ENCODE measurements at regions not wholly inside any gene's neighbourhood (a gene's known extent, or its start where the extent isn't known, plus 50 kb on each side); places are given as distances from the start of the nearest gene placed in this dataset.

DNA sequence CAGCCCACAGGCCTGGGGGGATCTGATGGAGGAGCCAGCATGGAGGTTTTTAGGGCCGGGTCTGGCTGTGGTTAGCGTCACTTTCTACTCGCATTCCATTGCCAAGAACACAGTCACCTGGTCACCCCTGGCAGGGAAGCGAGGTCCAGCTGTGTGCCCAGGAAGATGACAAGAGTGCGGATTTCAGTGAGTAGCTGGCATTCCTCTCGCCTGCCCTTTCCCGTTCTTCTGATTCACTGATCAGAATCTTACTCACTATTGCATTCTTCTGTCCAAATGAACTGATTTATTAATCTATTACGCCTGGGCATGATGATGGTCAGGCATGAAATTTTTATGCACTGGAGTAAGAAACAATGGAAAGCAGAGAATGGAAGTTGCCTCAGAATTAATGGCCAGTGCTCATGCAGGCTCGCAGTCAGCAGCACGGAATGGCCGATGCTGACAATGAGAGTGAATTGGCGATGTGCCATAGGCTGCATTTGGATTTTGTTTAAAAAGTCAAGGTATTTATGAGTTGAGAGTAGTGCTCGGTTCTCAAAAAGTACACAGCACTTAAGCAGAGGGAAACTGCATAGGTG lies 76.4 kb upstream of the MGAT5 start:
- Mint-ChIP-seq H3K4me3 (ENCODE audit: low read depth, unreplicated experiment) (no peak overlapping the region), H3K27me3 (ENCODE audit: unreplicated experiment) (no peaks in the 10 kb centered on the region), H3K36me3 (ENCODE audit: insufficient read depth, unreplicated experiment) (peaks cover 9% of the 10 kb centered on the region), H3K4me1 (ENCODE audit: low read depth, unreplicated experiment) (peaks cover 40% of the 10 kb centered on the region), H3K27ac (ENCODE audit: unreplicated experiment) (peak overlapping the region; percentile 47), H3K9me3 (ENCODE audit: low read depth, unreplicated experiment) (no peaks in the 10 kb centered on the region)
- intact Hi-C loops (cut with micrococcal nuclease; ENCODE audit: unreplicated experiment) = no loop called here
- BruUV-seq (replicated peaks) = no TSS peak
- TF ChIP-seq, protein P1, sequence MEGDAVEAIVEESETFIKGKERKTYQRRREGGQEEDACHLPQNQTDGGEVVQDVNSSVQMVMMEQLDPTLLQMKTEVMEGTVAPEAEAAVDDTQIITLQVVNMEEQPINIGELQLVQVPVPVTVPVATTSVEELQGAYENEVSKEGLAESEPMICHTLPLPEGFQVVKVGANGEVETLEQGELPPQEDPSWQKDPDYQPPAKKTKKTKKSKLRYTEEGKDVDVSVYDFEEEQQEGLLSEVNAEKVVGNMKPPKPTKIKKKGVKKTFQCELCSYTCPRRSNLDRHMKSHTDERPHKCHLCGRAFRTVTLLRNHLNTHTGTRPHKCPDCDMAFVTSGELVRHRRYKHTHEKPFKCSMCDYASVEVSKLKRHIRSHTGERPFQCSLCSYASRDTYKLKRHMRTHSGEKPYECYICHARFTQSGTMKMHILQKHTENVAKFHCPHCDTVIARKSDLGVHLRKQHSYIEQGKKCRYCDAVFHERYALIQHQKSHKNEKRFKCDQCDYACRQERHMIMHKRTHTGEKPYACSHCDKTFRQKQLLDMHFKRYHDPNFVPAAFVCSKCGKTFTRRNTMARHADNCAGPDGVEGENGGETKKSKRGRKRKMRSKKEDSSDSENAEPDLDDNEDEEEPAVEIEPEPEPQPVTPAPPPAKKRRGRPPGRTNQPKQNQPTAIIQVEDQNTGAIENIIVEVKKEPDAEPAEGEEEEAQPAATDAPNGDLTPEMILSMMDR (IDR thresholded peaks at IDR 0.05; ENCODE audit: unreplicated experiment) = no peak
- no peak for DNase-seq
- CTCF ChIA-PET = no interaction called here

DNA sequence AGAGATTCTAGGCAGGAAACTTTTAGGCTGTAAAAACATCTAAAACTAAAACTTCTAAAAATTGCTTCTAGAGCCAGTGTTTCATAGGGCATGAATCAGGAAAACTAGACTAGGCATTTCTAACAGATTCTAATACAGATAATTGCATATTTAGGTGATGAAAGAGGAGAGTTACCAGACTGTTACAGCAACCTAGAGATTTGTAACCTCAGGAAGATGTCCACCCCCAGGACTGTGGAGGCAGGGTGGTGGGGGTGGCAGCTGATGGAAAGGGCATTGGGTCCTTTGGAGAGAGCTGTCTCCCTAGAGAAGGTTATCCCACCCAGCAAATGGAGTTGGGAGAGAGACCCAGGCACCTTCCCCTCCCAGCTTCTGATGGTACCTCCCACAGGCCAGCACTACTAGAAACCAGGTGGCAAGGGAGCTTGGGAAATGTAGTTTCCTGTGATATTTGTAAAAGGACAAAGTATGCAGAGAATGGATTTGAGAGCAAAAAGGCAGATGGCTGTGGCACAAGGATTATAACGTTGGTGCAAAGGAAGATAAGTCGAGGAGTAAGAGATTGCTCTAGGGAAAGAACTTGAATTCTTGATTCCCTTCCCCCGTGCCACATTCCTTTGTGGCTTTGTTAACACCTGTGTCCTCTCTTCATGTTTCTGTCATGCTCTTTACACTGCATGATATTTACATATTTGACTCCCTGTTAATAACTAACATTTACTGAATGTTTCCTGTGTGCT lies 75.6 kb upstream of the MGAT5 start:
- BruUV-seq (replicated peaks) = no TSS peak
- CTCF ChIA-PET = no interaction called here
- H3K9me3 Mint-ChIP-seq (ENCODE audit: low read depth, unreplicated experiment) = no peaks in the 10 kb centered on the region
- peaks cover 40% of the 10 kb centered on the region for H3K4me1 Mint-ChIP-seq (ENCODE audit: low read depth, unreplicated experiment)
- TF ChIP-seq, protein P1 (IDR thresholded peaks at IDR 0.05; ENCODE audit: unreplicated experiment) = no peak
- peaks cover 9% of the 10 kb centered on the region for H3K36me3 Mint-ChIP-seq (ENCODE audit: insufficient read depth, unreplicated experiment)
- peak overlapping the region; percentile 47 for H3K27ac Mint-ChIP-seq (ENCODE audit: unreplicated experiment)
- H3K4me3 Mint-ChIP-seq (ENCODE audit: low read depth, unreplicated experiment) = no peak overlapping the region
- no peaks in the 10 kb centered on the region for H3K27me3 Mint-ChIP-seq (ENCODE audit: unreplicated experiment)
- intact Hi-C loops (cut with micrococcal nuclease; ENCODE audit: unreplicated experiment) = no loop called here
- DNase-seq = no peak

DNA sequence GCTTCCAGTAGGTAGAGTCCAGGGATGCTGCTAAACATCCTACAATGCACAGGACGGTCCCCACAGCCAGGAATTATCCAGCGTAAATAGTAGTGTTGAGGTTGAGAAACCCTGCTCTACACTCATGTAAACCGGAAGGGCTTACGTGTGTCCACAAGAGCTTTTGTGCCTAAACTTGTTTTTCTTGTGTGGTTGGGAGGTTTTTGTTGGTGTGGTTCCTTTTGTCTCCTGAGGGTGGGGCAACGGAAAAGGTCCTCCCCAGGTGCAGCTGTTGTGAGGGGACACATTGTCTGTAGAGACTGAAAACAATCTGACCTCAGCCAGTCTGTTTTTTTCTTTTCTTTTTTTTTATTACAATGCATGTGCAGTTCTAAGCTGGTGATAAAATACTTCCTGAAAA lies 72.7 kb upstream of the MGAT5 start:
- no peaks in the 10 kb centered on the region for H3K9me3 Mint-ChIP-seq (ENCODE audit: low read depth, unreplicated experiment)
- BruUV-seq (replicated peaks) = no TSS peak
- H3K4me3 Mint-ChIP-seq (ENCODE audit: low read depth, unreplicated experiment) = no peak overlapping the region
- peaks cover 38% of the 10 kb centered on the region for H3K4me1 Mint-ChIP-seq (ENCODE audit: low read depth, unreplicated experiment)
- no peak overlapping the region for H3K27ac Mint-ChIP-seq (ENCODE audit: unreplicated experiment)
- TF ChIP-seq, protein P1 (IDR thresholded peaks at IDR 0.05; ENCODE audit: unreplicated experiment) = no peak
- CTCF ChIA-PET = interaction anchor here (1.4 kb wide), 1 partner anchor 63 kb away, joined by 3 read pairs; no protein-coding TSS in a partner anchor
- DNase-seq = no peak
- H3K36me3 Mint-ChIP-seq (ENCODE audit: insufficient read depth, unreplicated experiment) = no peaks in the 10 kb centered on the region
- no peaks in the 10 kb centered on the region for H3K27me3 Mint-ChIP-seq (ENCODE audit: unreplicated experiment)
- intact Hi-C loops (cut with micrococcal nuclease; ENCODE audit: unreplicated experiment) = no loop called here

DNA sequence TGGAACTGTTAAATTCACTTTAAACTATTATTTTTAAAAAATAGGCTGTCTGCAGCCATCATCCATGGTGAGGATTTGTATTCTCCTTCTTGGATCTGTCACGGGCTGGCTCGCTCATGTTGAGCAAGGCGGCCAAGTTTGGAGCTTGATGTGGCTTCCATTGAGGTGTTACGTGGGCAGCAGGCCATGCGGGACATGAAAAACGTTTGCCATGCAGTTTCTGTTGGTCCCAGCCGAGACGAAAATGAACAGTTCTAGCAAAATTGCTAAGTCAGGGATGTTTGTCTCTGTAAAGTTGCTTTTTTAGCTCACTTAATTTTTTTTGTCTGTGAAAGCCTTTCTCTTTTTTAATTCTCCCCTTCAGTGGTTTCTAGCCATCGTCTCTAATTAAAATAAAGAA lies 70.2 kb upstream of the MGAT5 start:
- no TSS peak for BruUV-seq (replicated peaks)
- CTCF ChIA-PET = no interaction called here
- no peaks in the 10 kb centered on the region for H3K27me3 Mint-ChIP-seq (ENCODE audit: unreplicated experiment)

More for the DNA sequence above, 70.2 kb upstream of the MGAT5 start:
- Mint-ChIP-seq H3K4me1 (ENCODE audit: low read depth, unreplicated experiment) (peaks cover 42% of the 10 kb centered on the region), H3K27ac (ENCODE audit: unreplicated experiment) (no peak overlapping the region), H3K9me3 (ENCODE audit: low read depth, unreplicated experiment) (no peaks in the 10 kb centered on the region), H3K36me3 (ENCODE audit: insufficient read depth, unreplicated experiment) (peaks cover 2% of the 10 kb centered on the region), H3K4me3 (ENCODE audit: low read depth, unreplicated experiment) (no peak overlapping the region)
- TF ChIP-seq, protein P1 (IDR thresholded peaks at IDR 0.05; ENCODE audit: unreplicated experiment) = no peak
- intact Hi-C loops (cut with micrococcal nuclease; ENCODE audit: unreplicated experiment) = no loop called here
- DNase-seq = no peak

Data from Calu3 (cell line).